Kidney capillary endothelial cell (primary cell): ENCODE measurements at regions not wholly inside any gene's neighbourhood (a gene's known extent, or its start where the extent isn't known, plus 50 kb on each side); places are given as distances from the start of the nearest gene placed in this dataset.
"Not testable (repeated sequence)": the region's sequence is repeated elsewhere in the genome, so short reads cannot be mapped to it uniquely, and the experiment has no call there.

Experiments used
- DNase-seq: peaks from one replicate; pipeline ENCODE4 v3.0.0-alpha.2; 2018; ENCODE audit warnings: low spot score

DNA sequence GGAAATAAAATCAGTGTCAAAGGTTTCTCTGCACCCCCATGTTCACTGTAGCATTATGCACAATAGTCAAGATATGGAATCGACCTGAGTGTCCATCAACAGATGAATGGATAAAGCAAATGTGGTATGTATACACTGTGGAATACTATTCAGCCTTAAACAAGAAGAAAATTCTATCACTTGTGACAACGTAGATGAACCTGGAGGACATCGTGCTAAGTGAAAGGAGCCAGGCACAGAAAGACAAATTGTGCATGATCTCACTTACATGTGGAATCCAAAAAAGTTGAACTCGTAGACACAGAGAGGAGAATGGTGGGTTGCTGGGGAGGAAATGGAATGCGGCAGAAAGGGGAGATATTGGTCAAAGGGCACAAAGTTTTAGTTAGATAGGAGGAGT, 136.3 kb upstream of the ESR1 start:
- no peak for DNase-seq

DNA sequence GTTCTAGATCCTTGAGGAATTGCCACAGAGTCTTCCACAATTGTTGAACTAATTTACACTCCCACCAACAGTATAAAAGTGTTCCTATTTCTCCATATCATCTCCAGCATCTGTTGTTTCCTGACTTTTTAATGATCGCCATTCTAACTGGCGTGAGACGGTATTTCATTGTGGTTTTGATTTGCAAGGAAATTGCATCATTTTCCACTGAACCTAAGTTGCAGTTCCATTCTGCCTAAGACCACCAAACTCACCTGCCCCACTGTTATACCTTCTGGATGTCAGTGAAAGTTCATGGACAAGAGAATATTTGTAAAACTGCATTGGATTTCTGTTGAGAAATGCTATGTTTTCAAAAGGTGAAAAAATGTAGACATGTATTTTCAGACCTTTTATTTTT, 132.9 kb upstream of the ESR1 start:
- DNase-seq: no peak

DNA sequence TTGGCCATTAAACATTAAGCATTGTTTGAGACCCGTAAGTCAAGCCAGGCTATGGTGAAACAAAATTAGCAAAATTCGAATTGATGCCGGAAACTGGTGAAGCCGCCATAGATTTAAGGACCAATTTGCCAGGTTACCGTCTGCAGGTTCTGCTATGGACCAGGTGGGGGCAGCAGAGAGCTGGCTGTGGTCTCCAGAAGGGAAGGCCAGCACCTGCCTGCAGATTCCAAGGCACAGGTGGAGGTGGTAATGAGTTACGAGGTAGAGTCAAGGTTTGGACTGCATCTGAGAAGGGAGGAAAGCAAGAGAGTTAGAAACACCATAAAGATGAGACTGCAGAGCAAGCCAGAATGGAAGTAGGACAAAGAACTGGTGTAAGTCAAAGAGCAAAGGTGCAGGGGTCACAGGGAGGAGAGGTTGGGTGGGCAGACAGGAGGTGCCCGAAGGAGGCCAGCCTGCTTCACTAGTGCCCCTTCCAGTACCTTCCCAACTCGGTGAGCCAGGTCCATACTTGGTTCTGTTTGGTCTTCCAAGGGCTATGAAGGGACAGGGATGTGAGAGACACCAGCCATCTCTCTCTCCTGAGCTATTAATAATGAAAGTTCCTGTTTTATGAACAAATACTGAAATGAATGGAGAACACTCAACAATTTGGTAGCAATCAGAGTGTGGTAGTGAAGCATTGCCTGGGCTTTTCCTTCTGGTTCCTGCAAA, 131.6 kb upstream of the ESR1 start:
- DNase-seq: peak; percentile 38

DNA sequence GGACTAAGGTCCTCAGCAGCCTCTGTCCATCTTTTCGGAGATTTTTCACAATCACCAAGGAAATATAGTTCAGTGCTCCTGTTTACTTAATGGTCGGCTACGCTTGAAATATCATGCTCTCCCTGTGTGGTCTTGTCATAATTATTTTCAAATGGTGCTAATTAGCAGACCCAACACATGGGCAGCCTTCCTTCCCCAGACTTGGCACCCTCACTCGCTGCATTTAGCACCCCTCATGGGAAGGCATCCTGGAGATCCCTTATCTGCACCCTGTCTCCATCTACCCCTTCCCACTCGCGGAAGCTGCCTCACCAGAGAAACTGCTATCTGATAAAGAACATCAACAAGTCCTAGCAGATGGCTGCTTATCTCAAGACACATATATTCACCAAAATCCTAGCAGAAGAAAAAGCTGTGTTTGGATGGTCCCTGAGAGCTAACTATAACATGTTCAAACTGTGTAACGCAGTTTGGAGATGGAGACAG, 131.0 kb upstream of the ESR1 start:
- no peak for DNase-seq

DNA sequence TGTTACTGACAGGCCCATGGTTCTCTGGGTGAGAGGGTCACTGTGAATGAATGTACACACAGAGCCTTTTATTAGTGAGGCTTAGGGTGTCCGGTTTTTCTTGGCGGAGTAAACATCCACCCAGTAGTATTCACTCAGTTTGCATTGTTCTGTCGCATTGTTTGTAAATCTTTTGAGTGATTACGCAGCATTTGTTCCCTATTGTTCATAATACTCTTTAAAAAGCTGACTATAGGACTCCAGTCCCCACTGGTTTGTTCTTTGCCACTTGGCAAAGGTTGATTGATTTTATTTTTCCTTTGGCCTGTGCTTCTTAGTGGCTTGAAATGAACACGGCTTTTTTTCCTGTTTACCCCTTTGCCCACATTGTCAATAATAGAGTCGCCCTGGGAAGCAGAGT, 130.1 kb upstream of the ESR1 start:
- DNase-seq: no peak

DNA sequence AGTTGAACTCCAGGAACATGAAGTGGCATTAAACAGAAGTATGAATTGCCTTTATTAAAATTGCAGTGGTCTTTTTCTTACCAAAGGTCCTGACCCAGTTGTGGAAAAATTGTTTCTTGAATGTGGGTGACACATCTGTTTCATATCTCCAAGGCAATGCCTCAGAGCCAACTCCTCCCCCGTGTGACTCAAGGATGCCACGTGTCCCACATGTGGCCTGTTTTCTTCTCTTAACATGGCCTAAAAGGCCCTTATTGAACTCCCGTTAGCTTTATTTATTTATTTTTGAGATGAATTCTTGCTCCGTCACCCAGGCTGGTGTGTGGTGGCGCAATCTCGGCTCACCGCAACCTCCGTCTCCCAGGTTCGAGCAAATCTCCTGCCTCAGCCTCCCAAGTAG, 128.4 kb upstream of the ESR1 start:
- no peak for DNase-seq

DNA sequence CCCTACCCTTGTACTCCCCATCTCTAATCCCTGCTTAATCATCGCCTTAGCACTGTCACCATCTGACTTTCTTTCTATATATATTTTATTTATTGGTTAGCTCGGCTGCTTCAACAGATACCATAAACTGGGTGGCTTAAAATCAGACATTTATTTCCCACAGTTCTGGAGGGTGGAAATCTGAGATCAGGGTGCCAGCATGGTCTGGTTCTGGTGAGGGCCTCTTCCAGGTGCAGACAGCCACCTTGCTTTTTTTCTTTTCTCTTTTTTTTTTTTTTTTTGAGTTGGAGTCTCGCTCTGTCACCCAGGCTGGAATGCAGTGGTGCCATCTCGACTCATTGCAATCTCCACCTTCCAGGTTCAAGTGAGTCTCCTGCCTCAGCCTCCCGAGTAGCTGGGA, 127.5 kb upstream of the ESR1 start:
- no peak for DNase-seq

DNA sequence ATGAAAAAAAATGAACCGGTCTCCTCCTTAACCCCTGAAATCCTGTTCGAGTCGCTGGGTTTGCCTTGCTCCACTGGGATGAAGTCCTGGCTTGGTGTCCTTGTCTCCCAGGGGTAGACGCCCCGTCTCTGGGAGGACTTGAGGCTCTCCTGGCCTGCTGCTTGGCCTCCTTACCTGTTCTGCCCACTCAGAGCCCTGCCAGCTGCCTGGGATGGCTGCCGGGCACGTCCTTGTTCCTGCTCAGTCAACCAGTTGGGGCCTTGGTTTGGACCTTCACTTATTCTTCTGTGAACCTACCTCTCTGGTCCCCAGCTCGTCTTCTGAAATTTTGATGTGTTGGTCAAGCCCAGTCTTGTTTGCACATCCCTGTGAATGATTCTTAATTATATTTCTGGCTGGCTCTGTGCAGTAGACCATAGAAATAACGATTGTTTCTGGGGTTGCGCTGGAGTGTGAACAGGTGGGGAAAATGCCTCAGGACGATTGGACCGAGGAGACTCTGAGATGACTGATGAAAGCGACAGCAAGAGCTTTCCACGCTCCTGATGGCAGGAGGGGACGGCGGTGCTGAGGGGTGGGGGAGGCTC, 126.5 kb upstream of the ESR1 start:
- DNase-seq: no peak

DNA sequence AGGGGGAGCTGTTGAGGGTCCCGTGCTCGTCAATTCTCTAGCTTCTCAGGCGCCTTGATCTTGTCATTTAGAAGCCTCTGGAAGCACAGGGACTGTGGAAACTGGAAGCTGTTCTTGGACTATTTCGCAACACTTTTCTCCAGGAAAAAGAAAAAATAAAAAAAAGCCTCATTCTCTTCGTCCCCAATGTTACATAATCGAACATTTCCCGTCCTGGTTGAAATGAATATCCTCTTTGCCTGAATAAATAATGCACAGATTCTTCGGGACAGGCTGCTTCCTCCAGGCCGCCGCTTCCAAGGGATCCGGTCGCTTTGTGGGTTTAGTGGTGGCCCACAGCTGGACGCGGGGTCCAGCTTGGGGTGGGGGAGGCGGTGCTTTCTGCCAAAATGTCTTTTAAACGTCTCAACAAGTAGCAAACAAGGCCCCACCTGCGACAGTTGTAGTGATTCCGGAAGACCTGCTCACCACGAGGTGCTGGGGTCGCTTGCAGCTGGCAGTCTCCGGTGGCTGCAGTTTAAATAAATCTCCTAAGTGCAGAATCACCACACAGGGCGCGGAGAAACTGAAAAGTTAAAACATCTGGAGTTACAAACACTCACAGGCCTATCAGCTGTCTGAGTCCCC, 125.9 kb upstream of the ESR1 start:
- DNase-seq: no peak

DNA sequence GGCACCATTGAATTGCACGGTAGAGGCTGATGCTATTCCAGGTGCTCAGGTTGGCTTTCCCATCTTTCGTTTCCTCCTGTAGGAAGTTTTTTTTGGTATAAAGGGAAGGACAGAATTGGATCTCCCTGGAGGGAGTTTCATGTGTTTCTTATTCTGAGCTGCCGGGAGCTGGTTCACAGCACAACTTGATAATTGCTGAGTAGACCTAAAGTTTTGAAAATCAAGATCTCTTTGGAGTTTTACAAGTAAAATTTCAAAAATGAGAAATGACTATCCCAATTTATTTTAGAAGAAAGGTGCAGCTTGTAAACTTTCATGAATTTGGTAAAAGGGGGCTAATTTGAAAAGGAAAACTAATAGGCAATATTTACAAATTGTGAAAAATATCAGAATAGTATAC, 125.2 kb upstream of the ESR1 start:
- DNase-seq: no peak

DNA sequence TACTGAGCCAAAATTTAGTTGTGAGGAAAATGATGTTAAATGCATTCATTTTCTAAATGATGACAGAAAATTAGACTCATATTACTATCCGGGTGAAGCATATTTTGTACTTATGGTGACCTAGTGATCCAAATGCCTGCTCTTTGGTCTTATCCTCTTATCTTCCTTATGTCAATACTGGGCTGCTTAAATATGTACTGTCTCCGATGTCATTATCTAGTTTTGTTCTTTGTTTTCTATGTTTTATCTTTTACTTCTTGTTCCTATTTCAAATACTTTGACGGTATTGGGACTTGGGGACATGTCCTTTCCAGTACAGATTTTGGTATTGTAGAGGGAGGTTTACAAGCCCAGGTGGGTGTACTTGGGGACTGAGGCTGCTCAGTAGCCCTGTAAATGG, 124.6 kb upstream of the ESR1 start:
- no peak for DNase-seq

DNA sequence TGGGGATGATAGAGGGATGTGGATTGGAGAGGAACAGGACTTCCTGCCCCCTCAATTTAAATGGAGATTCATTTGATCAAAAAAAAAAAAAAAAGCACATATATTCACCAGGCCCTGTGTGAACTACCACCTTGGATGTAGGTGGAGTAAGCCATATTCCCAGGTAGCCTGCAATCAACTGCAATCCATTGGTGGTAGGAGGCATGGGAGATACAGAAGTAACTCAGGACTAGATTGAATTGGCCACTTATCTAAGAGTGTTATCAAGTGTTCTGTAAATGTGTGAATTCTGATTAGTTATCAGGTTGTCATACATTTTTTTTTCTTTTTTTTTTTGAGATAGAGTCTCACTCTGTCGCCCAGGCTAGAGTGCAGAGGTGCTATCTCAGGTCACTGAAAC, 124.1 kb upstream of the ESR1 start:
- no peak for DNase-seq

DNA sequence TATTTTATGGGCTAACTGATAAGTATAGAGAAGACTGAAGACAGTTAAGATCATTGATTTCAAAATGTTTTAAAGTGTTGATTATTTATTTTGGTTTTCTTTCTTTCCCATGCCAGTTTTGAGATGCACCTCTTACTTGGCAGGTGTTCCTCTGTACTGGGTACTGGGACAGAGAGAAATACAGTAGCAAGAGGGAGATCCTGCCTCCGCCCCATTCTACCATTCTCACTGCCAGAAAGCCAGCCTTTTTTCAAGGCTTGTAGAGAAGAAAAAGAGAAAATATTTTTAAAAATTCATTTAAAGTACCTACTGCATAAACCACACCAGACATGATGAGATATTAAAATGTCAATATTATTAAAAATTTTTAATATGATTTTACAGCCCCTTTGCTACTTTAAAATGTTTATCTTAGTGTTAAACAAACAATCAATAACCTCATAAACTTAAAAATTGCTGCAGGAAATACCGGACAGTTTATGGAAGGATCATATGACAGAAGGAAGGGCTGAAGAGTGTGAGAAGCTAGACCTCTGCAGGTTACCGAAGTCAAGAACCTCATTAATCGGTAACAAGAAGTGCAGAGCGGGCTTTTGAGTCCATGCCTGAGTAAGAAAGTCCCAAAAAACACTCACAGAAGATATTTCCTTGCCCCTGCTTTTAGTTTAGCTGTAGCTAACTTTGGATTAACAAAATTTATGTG, 117.8 kb upstream of the ESR1 start:
- no peak for DNase-seq

DNA sequence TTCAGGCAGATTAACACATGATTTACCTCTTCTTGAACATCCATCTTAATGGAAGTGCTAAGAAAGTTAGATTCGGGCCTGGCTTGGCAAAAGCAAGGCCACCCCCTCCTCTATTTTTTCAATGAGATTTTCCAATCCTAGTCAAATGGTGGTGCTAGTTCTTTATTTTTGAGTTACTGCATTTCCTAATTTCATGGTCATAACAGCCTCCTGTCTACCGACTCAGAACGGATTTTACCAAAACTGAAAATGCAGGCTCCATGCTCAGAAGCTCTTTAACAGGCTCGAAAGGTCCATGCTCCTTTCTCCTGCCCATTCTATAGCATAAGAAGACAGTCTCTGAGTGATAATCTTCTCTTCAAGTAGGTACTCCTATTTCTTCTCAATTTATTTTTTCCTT, 117.2 kb upstream of the ESR1 start:
- DNase-seq: no peak

DNA sequence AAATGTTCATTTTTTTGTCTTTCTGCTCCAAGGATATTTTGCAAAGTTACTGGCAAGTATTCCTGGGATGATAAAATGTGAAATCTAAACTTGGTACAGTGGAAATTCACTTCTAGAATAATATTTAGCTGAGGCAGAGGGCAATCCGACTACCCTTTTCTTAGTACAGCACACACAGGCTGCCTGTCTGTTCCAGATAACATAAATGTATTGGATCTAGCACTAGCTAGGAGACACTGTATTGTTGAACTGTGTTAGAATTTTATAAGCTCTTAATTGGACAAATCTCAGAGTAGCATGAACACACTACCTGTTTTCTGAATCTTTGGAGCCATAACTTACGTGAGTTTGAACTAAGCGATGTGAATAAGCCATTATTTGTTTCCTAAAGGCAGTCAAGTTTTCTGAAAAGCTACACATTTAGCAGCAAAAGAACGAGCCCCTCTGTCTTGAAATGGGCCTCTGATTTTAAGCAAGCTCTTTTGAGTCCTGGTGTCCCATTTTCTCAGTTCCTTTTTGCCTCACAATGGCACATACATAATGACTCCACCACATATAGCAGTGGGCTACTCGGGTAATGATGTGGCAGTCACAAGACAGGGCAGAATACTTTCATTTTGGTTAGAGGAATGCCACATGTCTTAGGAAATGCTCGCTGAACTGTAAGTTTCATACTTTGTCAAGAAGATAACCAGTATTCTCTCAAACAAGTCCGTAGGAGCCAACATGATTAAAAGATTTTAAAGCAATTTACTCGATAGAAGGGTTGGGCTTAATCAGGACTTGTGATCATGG, 116.5 kb upstream of the ESR1 start:
- DNase-seq: no peak

DNA sequence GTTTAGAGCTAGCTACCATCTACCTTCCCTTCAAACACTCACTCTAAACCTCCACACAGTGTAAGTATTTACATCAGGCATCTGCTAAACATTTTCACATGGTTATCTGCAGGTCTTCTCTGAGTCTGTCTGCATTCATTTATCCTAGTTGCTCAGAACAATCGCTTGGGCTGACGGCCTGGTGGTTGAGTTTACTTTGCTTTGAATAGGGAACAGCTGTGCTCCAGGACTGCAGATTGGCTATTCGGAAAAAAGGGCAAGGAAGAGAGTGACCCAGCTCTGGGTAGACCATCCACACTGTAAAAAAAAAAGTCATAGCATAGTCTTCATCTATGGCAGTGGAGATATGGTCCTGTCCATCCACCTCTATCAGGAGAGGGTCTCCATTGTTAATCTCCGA, 115.3 kb upstream of the ESR1 start:
- no peak for DNase-seq

DNA sequence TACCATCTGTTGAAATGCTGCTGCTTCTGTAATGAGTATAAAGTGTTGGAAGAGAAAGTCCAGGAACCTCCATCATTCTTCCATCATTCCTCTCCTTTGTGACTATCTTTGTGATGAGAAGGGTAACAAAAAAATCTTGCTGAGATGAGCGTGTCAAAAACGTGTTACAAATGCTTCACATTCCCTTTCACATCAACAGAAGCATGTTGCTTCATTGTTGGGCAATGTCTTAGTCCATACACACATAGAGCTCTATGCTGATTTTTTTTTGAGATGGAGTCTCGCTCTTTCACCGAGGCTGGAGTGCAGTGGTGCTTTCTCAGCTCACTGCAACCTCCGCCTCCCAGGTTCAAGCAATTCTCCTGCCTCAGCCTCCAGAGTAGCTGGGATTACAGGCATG, 114.1 kb upstream of the ESR1 start:
- DNase-seq: no peak

DNA sequence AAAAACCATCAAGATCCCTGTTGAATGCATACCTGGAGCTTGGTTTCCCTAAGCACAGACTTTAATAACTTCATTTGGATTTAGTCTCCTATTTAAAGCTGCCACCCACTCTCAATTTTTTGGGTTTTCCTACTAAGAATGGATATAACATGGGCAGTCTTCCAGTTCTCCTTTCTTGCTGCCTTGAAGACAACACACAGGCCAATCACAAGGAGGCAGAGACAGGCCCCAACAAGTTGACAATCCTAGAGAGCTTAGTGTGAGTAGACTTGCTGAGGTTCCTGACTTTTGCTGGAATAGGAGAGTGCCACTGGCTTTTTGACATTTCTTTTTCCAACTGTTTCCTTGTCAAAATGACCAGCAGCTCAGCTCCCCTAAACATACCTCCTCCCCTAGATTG, 112.3 kb upstream of the ESR1 start:
- DNase-seq: no peak

DNA sequence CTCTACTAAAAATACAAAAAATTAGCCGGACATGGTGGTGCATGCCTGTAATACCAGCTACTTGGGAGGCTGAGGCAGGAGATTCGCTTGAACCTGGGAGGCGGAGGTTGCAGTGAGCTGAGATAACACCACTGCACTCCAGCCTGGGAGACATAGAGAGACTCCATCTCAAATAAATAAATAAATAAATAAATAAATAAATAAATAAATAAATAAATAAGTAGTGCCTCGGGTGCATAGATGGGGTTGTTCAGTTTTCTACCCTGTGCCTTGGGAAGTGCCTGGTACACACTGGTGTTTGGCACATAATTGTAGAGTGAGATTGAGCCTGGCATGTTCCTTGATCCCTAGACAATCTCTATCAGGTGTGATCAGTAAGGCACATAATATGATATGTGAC, 111.2 kb upstream of the ESR1 start:
- not testable (repeated sequence) for DNase-seq

DNA sequence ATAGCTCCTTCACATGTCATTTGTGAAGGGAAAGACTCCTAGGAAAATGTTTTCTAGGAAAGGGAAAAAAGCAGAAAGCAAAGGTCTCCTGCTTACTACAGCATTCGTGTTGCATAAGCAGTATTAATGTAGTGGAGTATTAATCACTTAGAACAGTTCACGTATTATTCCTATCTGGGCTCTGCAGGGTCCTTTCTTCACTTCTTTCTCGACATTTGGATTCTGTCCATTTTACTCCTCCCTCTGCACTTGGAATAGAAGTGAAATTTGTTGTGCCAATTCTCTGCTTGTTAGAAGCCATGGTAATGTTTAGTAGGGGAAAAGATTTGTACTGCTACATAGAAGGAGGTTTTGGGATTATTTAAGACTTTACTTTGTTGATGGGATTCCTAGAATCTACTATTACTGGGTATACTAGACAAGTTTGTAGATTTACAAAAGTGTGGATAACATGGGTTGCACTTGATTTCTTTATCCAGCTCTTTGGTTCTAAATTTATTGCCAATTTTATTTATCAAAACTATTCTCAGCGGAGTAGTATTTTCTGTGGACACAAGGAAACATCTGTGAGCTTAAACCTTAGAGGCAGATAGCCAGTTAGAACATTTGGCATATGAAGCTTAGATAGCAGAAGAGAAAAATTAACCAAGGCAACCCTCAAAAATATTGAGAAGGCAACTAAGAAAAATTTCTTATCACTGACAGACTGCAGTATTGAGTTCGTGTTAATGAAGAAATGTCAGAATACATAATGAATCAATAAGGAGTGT, 108.4 kb upstream of the ESR1 start:
- no peak for DNase-seq

DNA sequence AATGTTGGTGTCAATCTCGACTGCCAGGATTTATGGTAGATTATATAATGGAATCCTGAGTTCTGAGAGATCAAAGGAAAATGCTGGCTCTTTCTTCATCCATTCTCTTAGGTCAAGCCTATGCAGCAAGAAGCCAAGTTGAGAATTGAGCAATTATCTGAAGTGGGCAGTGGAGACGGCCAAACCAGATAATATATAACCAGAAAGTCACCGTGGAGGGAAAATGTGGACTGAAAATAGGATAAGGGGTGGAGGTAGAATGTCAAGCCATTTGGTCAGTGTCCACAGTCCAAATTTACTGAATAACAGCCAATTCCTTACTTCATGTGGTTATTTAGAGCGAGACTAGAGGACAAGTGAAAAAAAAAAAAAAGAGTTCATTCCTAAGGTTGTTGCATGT, 107.8 kb upstream of the ESR1 start:
- DNase-seq: no peak
